Astrocyte of the spinal cord (primary cell): ENCODE measurements at regions not wholly inside any gene's neighbourhood (a gene's known extent, or its start where the extent isn't known, plus 50 kb on each side); places are given as distances from the start of the nearest gene placed in this dataset.

Experiments used
- DNase-seq: peaks from one replicate; pipeline ENCODE4 v3.0.0; 2011; ENCODE audit warnings: low read depth, low spot score
- H3K4me3 ChIP-seq: 2 replicates; pipeline ENCODE4 v1.5.1; 2011; ENCODE audit warnings: low read depth, mild to moderate bottlenecking, low read length, moderate library complexity
- in situ Hi-C: cut with HindIII; loops from 2 replicates; pipeline ENCODE4 v1.10.0; 2017; ENCODE audit warnings: low sequenced_read_pairs
- TF ChIP-seq, protein P1 (sequence below): IDR thresholded peaks from 2 replicates; pipeline ENCODE4 v1.5.1; 2012; ENCODE audit warnings: low read depth, mild to moderate bottlenecking, low read length, inconsistent platforms

DNA sequence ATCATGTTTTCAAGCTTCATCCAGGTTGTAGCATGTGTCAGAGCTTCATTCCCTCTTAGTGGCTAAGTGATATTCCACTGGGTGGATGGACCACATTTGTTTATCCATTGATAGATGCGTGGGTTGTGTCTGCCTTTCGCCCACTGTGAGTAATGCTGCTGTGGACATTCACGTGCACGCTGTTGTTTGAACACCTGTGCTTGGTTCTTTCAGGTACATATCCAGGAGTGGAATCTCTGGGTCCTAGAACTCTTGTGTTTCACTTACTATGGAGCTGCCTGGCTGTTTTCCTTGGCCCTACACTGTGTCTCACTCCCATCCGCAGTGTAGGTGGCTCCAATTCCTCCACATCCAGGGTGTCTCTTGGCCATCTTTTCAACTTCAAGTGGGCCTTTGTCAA, 224.2 kb downstream of the C16orf95 start:
- TF ChIP-seq, protein P1, sequence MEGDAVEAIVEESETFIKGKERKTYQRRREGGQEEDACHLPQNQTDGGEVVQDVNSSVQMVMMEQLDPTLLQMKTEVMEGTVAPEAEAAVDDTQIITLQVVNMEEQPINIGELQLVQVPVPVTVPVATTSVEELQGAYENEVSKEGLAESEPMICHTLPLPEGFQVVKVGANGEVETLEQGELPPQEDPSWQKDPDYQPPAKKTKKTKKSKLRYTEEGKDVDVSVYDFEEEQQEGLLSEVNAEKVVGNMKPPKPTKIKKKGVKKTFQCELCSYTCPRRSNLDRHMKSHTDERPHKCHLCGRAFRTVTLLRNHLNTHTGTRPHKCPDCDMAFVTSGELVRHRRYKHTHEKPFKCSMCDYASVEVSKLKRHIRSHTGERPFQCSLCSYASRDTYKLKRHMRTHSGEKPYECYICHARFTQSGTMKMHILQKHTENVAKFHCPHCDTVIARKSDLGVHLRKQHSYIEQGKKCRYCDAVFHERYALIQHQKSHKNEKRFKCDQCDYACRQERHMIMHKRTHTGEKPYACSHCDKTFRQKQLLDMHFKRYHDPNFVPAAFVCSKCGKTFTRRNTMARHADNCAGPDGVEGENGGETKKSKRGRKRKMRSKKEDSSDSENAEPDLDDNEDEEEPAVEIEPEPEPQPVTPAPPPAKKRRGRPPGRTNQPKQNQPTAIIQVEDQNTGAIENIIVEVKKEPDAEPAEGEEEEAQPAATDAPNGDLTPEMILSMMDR: no peak
- no peak overlapping the region for H3K4me3 ChIP-seq
- DNase-seq: no peak
- in situ Hi-C loops: no loop called here

DNA sequence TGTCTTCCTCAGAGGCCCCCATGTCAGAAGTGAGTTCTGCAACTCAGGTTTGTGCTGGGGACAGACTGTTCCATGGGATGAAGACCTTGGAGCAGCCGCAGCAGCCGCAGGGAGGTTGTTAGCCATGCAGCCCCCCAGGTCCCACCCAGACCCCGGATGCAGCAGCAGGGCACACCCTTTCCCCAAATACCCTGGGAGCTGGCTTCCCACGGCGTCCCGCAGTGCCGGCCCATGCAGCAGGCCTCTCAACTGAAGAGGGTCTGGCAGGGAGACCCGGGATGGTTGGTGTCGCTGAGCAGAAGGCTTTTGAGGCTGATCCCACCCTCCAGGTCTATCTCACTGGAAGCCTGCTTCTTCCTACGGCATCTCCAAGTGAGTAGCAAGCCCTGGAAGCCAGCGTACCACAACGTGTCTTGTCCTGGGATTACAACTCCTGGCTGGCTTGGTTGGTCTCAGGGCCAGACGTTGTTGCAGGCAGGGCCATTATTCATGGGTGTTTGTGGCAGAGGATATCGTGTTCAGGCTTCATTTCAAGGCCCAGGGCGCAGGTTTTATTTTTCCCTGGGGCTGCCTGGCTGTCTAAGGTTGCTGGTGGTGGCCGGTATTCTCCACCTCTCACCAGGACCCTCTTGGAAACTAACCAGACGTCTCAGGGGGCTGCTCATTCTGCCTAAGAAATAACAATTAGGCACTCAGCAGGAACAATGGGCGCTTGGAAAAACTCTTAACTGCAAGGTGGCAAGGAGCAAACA, 223.2 kb downstream of the C16orf95 start:
- in situ Hi-C loops: no loop called here

DNA sequence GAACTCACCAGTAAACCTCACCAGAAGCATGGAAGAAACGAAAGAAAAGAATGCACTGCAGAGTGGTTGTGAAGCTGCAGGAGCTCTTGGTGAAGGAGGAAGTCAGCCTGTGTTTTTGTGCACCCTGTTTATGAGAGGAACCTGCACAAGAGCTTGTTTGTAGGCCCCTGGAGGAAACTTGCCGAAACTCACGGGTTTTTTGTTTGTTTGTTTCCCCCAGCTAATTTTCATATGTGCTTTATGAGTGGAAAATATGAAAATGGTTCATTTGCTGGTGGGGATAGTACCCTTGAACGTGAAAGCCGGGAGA, 222.7 kb downstream of the C16orf95 start:
- H3K4me3 ChIP-seq: no peak overlapping the region
- DNase-seq: no peak
- in situ Hi-C loops: no loop called here
- TF ChIP-seq, protein P1: no peak

More for the DNA sequence above, 223.2 kb downstream of the C16orf95 start:
- no peak for DNase-seq
- H3K4me3 ChIP-seq: no peak overlapping the region
- TF ChIP-seq, protein P1: no peak

DNA sequence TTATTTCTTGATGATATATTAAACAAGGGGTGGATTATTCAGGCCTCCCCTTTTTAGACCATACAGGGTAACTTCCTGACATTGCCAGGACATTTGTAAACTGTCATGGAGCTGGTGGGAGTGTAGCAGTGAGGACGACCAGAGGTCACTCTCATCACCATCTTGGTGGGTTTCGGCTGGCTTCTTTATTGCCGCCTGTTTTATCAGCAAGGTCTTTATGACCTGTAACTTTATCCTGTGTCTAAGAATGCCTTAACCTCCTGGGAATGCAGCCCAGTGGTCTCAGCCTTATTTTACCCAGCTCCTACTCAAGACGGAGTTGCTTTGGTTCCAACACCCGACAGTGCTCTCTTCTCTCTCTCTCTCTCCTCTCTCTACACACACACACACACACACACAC, 221.9 kb downstream of the C16orf95 start:
- no peak overlapping the region for H3K4me3 ChIP-seq
- DNase-seq: no peak
- TF ChIP-seq, protein P1: no peak
- in situ Hi-C loops: no loop called here

DNA sequence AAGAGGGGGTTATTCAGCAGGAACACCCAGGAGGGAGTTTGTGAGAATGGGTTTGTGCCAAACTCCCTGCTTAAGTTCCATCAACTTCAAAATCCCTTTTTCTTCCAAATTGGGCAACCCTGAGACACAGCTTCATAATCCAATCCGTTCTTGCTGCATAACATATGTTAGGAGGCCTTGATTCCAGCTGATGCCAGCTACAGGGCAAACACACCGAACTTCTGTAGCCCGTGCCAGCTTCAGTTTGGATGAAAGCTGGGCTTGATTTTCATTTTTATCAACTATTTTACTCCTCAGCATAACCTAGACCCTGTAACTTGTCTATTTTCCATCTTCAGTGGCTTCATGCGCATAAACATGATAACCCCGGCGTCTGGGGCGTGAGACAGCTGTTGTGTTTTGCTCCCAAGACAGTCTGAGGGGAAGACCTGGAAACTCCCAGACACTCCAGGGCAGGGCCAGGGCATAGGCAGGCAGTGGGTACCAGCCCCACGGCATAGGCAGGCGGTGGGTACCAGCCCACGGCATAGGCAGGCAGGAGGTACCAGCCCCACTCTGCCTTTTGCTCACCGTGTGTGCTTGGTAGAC, 220.4 kb downstream of the C16orf95 start:
- no peak overlapping the region for H3K4me3 ChIP-seq
- no peak for DNase-seq
- in situ Hi-C loops: no loop called here
- TF ChIP-seq, protein P1: no peak

DNA sequence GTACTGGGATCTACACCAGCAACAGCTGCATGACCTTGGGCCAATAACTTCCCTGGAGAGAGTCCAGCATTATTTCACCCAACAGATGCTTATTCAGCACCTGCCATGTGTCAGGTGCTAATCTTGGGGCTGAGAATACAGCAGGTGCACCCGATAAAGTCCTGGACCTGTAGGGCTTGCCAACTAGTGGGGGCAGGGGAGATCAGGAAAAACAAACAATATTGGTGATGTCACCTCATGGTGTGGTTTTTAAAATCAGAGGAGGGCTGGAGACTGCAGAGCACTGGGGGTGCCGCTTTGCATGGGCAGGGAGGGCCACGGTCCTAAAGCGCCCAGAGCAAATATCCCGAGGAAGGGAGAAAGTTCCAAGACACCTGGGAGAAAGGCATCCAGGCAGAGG, 218.8 kb downstream of the C16orf95 start:
- TF ChIP-seq, protein P1: no peak
- no peak for DNase-seq
- in situ Hi-C loops: no loop called here
- no peak overlapping the region for H3K4me3 ChIP-seq
